Smooth muscle cell (in vitro differentiated cells): ENCODE measurements at regions not wholly inside any gene's neighbourhood (a gene's known extent, or its start where the extent isn't known, plus 50 kb on each side); places are given as distances from the start of the nearest gene placed in this dataset.

Source experiments
- DNase-seq: peaks from one replicate; lab custom pipeline; 2025; ENCODE audit not compliant: unreplicated experiment; lab: John Stamatoyannopoulos, UW
- H2AFZ ChIP-seq: fragments of 200-600 bp; sonication (generic); 2 replicates; pipeline ENCODE4 v1.6.0; 2016; ENCODE audit warnings: antibody characterized with exemption, low read depth, mild to moderate bottlenecking
- H3F3A ChIP-seq: fragments of 200-600 bp; sonication (generic); 2 replicates; pipeline ENCODE4 v1.6.0; 2017; ENCODE audit warnings: antibody characterized with exemption, low read depth
- H3K27ac ChIP-seq: fragments of 200-600 bp; sonication (generic); 2 replicates; pipeline ENCODE4 v1.5.1; 2016; ENCODE audit warnings: low read depth, mild to moderate bottlenecking
- H3K27me3 ChIP-seq: fragments of 200-600 bp; sonication (generic); 2 replicates; pipeline ENCODE4 v1.6.1; 2016; ENCODE audit warnings: low read depth, mild to moderate bottlenecking
- H3K36me3 ChIP-seq: fragments of 200-600 bp; sonication (generic); 2 replicates; pipeline ENCODE4 v1.5.1; 2016; ENCODE audit warnings: low read depth
- H3K4me1 ChIP-seq: fragments of 200-600 bp; sonication (generic); 2 replicates; pipeline ENCODE4 v1.5.1; 2016; ENCODE audit warnings: low read depth
- H3K4me2 ChIP-seq: fragments of 200-600 bp; sonication (generic); 2 replicates; pipeline ENCODE4 v1.6.0; 2016; ENCODE audit warnings: mild to moderate bottlenecking
- H3K4me3 ChIP-seq: fragments of 200-600 bp; sonication (generic); 2 replicates; pipeline ENCODE4 v1.5.1; 2016; ENCODE audit warnings: mild to moderate bottlenecking
- H3K79me2 ChIP-seq: fragments of 200-600 bp; sonication (generic); 2 replicates; pipeline ENCODE4 v1.6.0; 2016; ENCODE audit warnings: low read depth, mild to moderate bottlenecking
- H3K9ac ChIP-seq: fragments of 200-600 bp; sonication (generic); 2 replicates; pipeline ENCODE4 v1.6.0; 2016; ENCODE audit warnings: low read depth
- H3K9me3 ChIP-seq: fragments of 200-600 bp; sonication (generic); replicated peaks from 2 replicates; pipeline ENCODE4 v1.5.1; 2016; ENCODE audit warnings: low read depth
- H4K20me1 ChIP-seq: fragments of 200-600 bp; sonication (generic); 2 replicates; pipeline ENCODE4 v1.6.0; 2016; ENCODE audit warnings: low read depth
- WGBS: methylation state at CpG from one replicate; pipeline ENCODE4 v1.1.7; 2016; ENCODE audit warnings: low lambda C conversion rate; 5-methylcytosine and 5-hydroxymethylcytosine counted together
- TF ChIP-seq, protein P1 (sequence below): fragments of 200-600 bp; sonication (generic); IDR thresholded peaks from 2 replicates; pipeline ENCODE4 v1.5.1; 2017; ENCODE audit warnings: borderline replicate concordance, mild to moderate bottlenecking, antibody characterized with exemption; ENCODE audit not compliant: insufficient read depth, poor library complexity, severe bottlenecking

DNA sequence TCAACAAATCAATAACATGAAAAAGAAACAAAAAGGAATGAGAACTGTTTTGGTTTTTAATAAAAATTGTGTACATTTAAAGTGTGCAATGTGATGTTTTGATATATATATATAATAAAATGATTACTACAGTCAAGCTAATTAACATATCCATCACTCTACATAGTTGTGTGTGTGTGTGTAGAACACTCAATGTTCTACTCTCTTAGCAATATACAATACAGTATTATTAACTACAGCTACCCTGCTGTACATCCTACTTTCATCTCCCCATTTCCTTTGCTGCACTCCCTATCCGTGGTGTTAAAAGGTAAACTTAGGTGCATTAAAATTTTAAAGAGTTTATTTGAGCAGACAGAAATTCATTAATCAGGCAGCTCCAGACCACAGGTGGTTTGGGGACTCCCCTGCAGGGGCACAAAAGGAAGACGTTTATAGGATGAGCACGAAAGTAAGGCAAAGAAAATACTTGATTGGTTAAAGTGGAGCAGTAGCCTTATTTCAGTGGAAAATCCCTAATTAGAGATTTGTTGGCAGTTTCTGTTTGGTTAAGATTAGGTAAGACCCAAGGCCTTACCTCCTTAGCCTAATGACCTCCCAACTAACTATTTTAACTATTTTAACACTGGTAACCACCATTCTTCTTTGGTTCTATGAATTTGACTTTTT, 61.8 kb upstream of the SNRK start:
- Histone ChIP-seq H3K9me3 (no peaks in the 10 kb centered on the region), H3K4me1 (no peaks in the 10 kb centered on the region)
- DNase-seq: no peak

DNA sequence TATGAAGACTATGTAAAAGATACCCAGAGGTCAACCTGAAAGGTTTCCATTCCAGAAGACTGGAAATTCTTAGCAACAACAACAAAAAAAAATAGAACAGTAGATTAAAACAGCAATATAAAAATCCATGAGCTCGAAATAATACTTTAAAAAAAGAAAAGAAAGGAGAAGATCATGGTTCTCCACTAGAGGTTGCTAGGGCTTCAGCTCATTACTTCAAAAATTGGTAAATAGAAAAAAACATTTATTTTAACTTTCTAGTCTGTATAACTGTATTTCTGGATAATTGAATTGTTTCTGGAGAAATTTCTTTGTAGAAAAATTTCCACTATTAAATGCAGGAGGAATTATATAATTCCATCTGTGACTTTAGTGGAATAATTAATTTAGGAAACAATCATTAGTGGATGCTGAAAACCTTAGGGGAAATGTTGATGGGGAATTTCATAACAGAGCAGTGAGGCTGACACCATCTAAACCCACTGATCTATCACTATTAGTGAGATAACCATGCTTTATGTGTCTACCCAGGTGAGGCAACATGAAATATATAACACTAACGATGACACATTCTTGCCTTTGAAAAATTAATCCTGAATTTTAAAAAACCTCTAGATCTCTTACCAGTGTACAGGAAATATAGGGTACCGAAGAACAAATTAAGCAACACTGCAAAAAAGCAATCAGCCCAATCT, 62.5 kb upstream of the SNRK start:
- Histone ChIP-seq H3K79me2 (no peaks in the 10 kb centered on the region), H3K36me3 (no peaks in the 10 kb centered on the region), H3F3A (no peaks in the 10 kb centered on the region), H3K9ac (no peak overlapping the region), H2AFZ (no peak overlapping the region), H4K20me1 (no peaks in the 10 kb centered on the region), H3K4me1 (no peaks in the 10 kb centered on the region), H3K9me3 (no peaks in the 10 kb centered on the region), H3K4me3 (no peak overlapping the region), H3K4me2 (no peak overlapping the region), H3K27ac (no peak overlapping the region), H3K27me3 (peaks cover 7% of the 10 kb centered on the region)
- WGBS: 78% methylated on average over 3 of the region's 3 CpGs
- no peak for DNase-seq
- TF ChIP-seq, protein P1, sequence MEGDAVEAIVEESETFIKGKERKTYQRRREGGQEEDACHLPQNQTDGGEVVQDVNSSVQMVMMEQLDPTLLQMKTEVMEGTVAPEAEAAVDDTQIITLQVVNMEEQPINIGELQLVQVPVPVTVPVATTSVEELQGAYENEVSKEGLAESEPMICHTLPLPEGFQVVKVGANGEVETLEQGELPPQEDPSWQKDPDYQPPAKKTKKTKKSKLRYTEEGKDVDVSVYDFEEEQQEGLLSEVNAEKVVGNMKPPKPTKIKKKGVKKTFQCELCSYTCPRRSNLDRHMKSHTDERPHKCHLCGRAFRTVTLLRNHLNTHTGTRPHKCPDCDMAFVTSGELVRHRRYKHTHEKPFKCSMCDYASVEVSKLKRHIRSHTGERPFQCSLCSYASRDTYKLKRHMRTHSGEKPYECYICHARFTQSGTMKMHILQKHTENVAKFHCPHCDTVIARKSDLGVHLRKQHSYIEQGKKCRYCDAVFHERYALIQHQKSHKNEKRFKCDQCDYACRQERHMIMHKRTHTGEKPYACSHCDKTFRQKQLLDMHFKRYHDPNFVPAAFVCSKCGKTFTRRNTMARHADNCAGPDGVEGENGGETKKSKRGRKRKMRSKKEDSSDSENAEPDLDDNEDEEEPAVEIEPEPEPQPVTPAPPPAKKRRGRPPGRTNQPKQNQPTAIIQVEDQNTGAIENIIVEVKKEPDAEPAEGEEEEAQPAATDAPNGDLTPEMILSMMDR: peak; percentile 14

More for the DNA sequence above, 61.8 kb upstream of the SNRK start:
- Histone ChIP-seq H3K79me2 (no peaks in the 10 kb centered on the region), H3K4me2 (no peak overlapping the region), H3K4me3 (no peak overlapping the region), H4K20me1 (no peaks in the 10 kb centered on the region), H3F3A (no peaks in the 10 kb centered on the region), H3K36me3 (no peaks in the 10 kb centered on the region), H3K27me3 (peaks cover under 1% of the 10 kb centered on the region), H3K9ac (no peak overlapping the region), H3K27ac (no peak overlapping the region), H2AFZ (no peak overlapping the region)
- TF ChIP-seq, protein P1: no peak
- 81% methylated on average over 3 of the region's 3 CpGs for WGBS

DNA sequence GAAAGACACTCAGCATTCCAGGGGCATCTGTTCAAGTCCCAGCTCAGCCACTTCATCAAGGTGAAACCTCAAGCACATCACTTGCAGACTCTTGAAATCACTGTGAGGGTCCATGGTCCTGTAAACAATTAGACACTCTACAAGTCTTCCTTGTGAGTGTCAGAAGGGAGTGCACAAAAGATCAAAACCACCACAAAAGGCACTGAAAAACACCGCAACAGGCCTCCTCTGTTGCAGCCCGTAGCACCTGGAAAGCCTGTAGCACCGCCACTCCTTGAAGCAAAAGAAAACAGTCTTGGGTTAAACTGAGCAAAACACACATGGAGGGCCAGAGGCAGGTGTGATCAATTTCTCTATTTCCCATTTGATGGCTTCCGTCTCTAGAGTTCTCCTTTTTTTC, 63.8 kb upstream of the SNRK start:
- Histone ChIP-seq H3K4me1 (no peaks in the 10 kb centered on the region), H3K27ac (no peak overlapping the region), H3K4me3 (no peak overlapping the region), H2AFZ (no peak overlapping the region), H3K79me2 (no peaks in the 10 kb centered on the region), H3K4me2 (no peak overlapping the region), H4K20me1 (no peaks in the 10 kb centered on the region), H3F3A (no peaks in the 10 kb centered on the region), H3K36me3 (no peaks in the 10 kb centered on the region), H3K27me3 (peaks cover 18% of the 10 kb centered on the region), H3K9me3 (no peaks in the 10 kb centered on the region), H3K9ac (no peak overlapping the region)
- 92% methylated on average over 4 of the region's 4 CpGs for WGBS
- TF ChIP-seq, protein P1: no peak
- no peak for DNase-seq
